ENCODE measurements at regions not wholly inside any gene's neighbourhood (a gene's known extent, or its start where the extent isn't known, plus 50 kb on each side); places are given as distances from the start of the nearest gene placed in this dataset.

DNA sequence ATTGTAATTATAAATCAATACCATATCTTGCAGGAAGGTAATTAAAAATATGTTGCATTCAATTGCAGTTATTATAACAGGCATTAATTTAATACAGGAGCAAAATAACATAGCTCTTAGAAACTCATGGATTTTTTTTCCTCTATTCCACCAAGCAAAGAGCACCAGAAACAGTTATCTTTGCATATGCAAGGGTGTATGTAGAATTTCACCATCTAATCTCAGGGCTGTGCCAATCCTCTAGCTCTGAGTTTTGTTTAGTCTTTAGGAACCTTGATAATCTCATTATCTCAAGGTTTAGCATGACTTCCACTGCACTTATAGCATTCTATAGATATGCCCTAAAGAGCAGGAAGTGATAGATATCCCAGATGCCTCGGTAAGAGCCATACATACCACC lies 197.5 kb downstream of the VEGFC start:
- TF ChIP-seq SP1 (IDR thresholded peaks at IDR 0.05) (no peak), SUZ12 (IDR thresholded peaks at IDR 0.05) (no peak), FOXK2 (IDR thresholded peaks at IDR 0.05) (no peak), BHLHE40 (IDR thresholded peaks at IDR 0.05; ENCODE audit: borderline replicate concordance) (no peak), ARNT (IDR thresholded peaks at IDR 0.05) (no peak), FOXA1 (IDR thresholded peaks at IDR 0.05) (no peak), NFRKB (IDR thresholded peaks at IDR 0.05) (no peak), ZNF384 (IDR thresholded peaks at IDR 0.05) (no peak), HDGF (IDR thresholded peaks at IDR 0.05; ENCODE audit: borderline replicate concordance) (no peak), CTBP1 (IDR thresholded peaks at IDR 0.05; ENCODE audit: borderline replicate concordance) (no peak)

Data from HEK293T (cell line).